A549 (cell line): ENCODE measurements at regions not wholly inside any gene's neighbourhood (a gene's known extent, or its start where the extent isn't known, plus 50 kb on each side); places are given as distances from the start of the nearest gene placed in this dataset.

Experiments used
- ATAC-seq, 2 experiments: fragments of 200-7000 bp in 1 of 2; fragments of >200 bp in 1 of 2; cut with Nextera tagmentation in 1 of 2; cut with Tn5 transposase in 1 of 2; 3 replicates each; pipeline versions ENCODE4 v1.8.0 to v1.9.1; 2018 to 2020; ENCODE audit warnings: mild to moderate bottlenecking in 1 of 2, moderate library complexity in 1 of 2
- CTCF ChIA-PET: fragments of 300-600 bp; sonication (Branson Sonifier 250); formaldehyde crosslinking; extraction: SDS; loops from one replicate; lab custom pipeline; 2021; ENCODE audit warnings: antibody characterized with exemption, inconsistent platforms; lab: Yijun Ruan, JAX
- POLR2A ChIA-PET: fragments of 350-600 bp; formaldehyde crosslinking; extraction: SDS; loops from one replicate; lab custom pipeline; 2021; ENCODE audit warnings: antibody characterized with exemption, inconsistent platforms; lab: Yijun Ruan, JAX
- DNase-seq, 2 experiments: peaks; one replicate each; pipeline versions ENCODE4 v3.0.0 to v3.0.0-alpha.2; 2011 to 2016; ENCODE audit warnings: low read depth in 1 of 2, low spot score in 1 of 2
- FAIRE-seq: peaks from 2 replicates; lab custom pipeline; 2011; peaks lifted over from hg19 to GRCh38; lab: Jason Lieb, UNC
- H3K27ac ChIP-seq, 2 experiments: fragments of >200 bp; sonication (Bioruptor Twin); formaldehyde crosslinking; 3 replicates each; pipeline ENCODE4 v1.5.1; 2016 to 2017
- H3K4me1 ChIP-seq: fragments of >200 bp; sonication (Bioruptor Twin); formaldehyde crosslinking; 3 replicates; pipeline ENCODE4 v1.6.1; 2016
- H3K4me2 ChIP-seq: fragments of >200 bp; sonication (Bioruptor Twin); formaldehyde crosslinking; 3 replicates; pipeline ENCODE4 v1.6.1; 2016
- H3K4me3 ChIP-seq: fragments of >200 bp; sonication (Bioruptor Twin); formaldehyde crosslinking; 3 replicates; pipeline ENCODE4 v1.5.1; 2016
- H3K9me3 ChIP-seq: fragments of >200 bp; sonication (Bioruptor Twin); formaldehyde crosslinking; 3 replicates; pipeline ENCODE4 v1.6.1; 2016
- CBX2 ChIP-seq: fragments of 200-600 bp; sonication (generic); IDR thresholded peaks from 2 replicates; pipeline ENCODE4 v1.6.1; 2016; ENCODE audit warnings: low read depth, mild to moderate bottlenecking, borderline replicate concordance
- CBX8 ChIP-seq: fragments of 200-600 bp; sonication (generic); IDR thresholded peaks from 2 replicates; pipeline ENCODE4 v1.6.1; 2016
- ESRRA ChIP-seq: fragments of 150-350 bp; IDR thresholded peaks from 2 replicates; pipeline ENCODE4 v1.6.1; 2014; ENCODE audit warnings: mild to moderate bottlenecking, low read length, borderline replicate concordance
- FOSL2 ChIP-seq, 2 experiments: fragments of 450-650 bp in 1 of 2; fragments of >200 bp in 1 of 2; sonication (Bioruptor Twin) in 1 of 2; formaldehyde crosslinking; IDR thresholded peaks; 2 replicates each; pipeline versions ENCODE4 v1.5.0 to v1.6.1; 2016 to 2020; ENCODE audit warnings: mild to moderate bottlenecking in 1 of 2, moderate library complexity in 1 of 2
- FOXS1 ChIP-seq: fragments of 250-450 bp; sonication (Bioruptor Pico); IDR thresholded peaks from 2 replicates; pipeline ENCODE4 v1.5.0; 2020; ENCODE audit warnings: mild to moderate bottlenecking, moderate library complexity
- GATA3 ChIP-seq: IDR thresholded peaks from 2 replicates; pipeline ENCODE4 v1.6.1; 2012; ENCODE audit warnings: borderline replicate concordance
- HDAC2 ChIP-seq: fragments of 200-600 bp; sonication (generic); IDR thresholded peaks from 2 replicates; pipeline ENCODE4 v1.6.1; 2016
- HEYL ChIP-seq: fragments of 250-450 bp; sonication (Bioruptor Pico); IDR thresholded peaks from 2 replicates; pipeline ENCODE4 v1.8.0; 2021; ENCODE audit warnings: mild to moderate bottlenecking, moderate library complexity
- JUNB ChIP-seq: fragments of >200 bp; sonication (Bioruptor Twin); formaldehyde crosslinking; IDR thresholded peaks from 2 replicates; pipeline ENCODE4 v1.6.1; 2016
- KDM5A ChIP-seq: fragments of 200-600 bp; sonication (generic); IDR thresholded peaks from 2 replicates; pipeline ENCODE4 v1.6.1; 2016; ENCODE audit warnings: antibody characterized with exemption, mild to moderate bottlenecking
- NFE2L2 ChIP-seq: fragments of 150-350 bp; conservative IDR thresholded peaks from 2 replicates; pipeline ENCODE4 v1.6.1; 2014; ENCODE audit warnings: low read length
- NPAS2 ChIP-seq: fragments of 250-450 bp; sonication (Bioruptor Pico); IDR thresholded peaks from 2 replicates; pipeline ENCODE4 v1.8.0; 2022; ENCODE audit warnings: mild to moderate bottlenecking, moderate library complexity, borderline replicate concordance
- PHF8 ChIP-seq: fragments of 200-600 bp; sonication (generic); IDR thresholded peaks from 2 replicates; pipeline ENCODE4 v1.6.1; 2016; ENCODE audit warnings: low read depth, mild to moderate bottlenecking, antibody characterized with exemption, moderate library complexity, borderline replicate concordance
- POLR2A ChIP-seq: IDR thresholded peaks from 2 replicates; pipeline ENCODE4 v1.6.1; 2012; ENCODE audit warnings: mild to moderate bottlenecking, low read length
- POLR2AphosphoS2 ChIP-seq: conservative IDR thresholded peaks from 2 replicates; pipeline ENCODE4 v1.6.1; 2012; ENCODE audit warnings: low read length, improper control_type of control experiment, inconsistent platforms
- RAD21 ChIP-seq, 2 experiments: fragments of >200 bp in 1 of 2; sonication (Bioruptor Twin) in 1 of 2; formaldehyde crosslinking in 1 of 2; IDR thresholded peaks in 1 of 2; conservative IDR thresholded peaks in 1 of 2; 2 replicates in 1 of 2; 3 replicates in 1 of 2; pipeline ENCODE4 v1.6.1; 2012 to 2018; ENCODE audit warnings: inconsistent platforms in 1 of 2
- RCOR1 ChIP-seq: fragments of 150-350 bp; IDR thresholded peaks from 2 replicates; pipeline ENCODE4 v1.6.1; 2014; ENCODE audit warnings: antibody characterized with exemption, low read length, low read depth
- RNF2 ChIP-seq: fragments of 200-600 bp; sonication (generic); IDR thresholded peaks from 2 replicates; pipeline ENCODE4 v1.6.1; 2016; ENCODE audit warnings: low read depth, mild to moderate bottlenecking, antibody characterized with exemption, moderate library complexity, borderline replicate concordance
- TFCP2L1 ChIP-seq: fragments of 250-450 bp; sonication (Bioruptor Pico); IDR thresholded peaks from 2 replicates; pipeline ENCODE4 v1.5.0; 2021; ENCODE audit warnings: mild to moderate bottlenecking
- WGBS: methylation state at CpG from one replicate; pipeline ENCODE4 v1.1.6; 2017; ENCODE audit errors: missing lambda C conversion rate; 5-methylcytosine and 5-hydroxymethylcytosine counted together
- TF ChIP-seq, protein P1 (sequence below): fragments of >200 bp; sonication (Bioruptor Twin); formaldehyde crosslinking; IDR thresholded peaks from 2 replicates; pipeline ENCODE4 v1.6.1; 2016
- TF ChIP-seq, protein P2 (sequence below): fragments of >200 bp; sonication (Bioruptor Twin); formaldehyde crosslinking; IDR thresholded peaks from 3 replicates; pipeline ENCODE4 v1.5.1; 2016
- TF ChIP-seq, protein P3 (sequence below): fragments of 250-450 bp; sonication (Bioruptor Pico); IDR thresholded peaks from 2 replicates; pipeline ENCODE4 v1.5.0; 2020; ENCODE audit warnings: low read depth, mild to moderate bottlenecking, moderate library complexity
- TF ChIP-seq, protein P4 (sequence below): fragments of 150-350 bp; IDR thresholded peaks from 2 replicates; pipeline ENCODE4 v1.6.1; 2014; ENCODE audit warnings: low read depth, mild to moderate bottlenecking, low read length
- TF ChIP-seq, protein P5 (sequence below): fragments of 250-450 bp; sonication (Bioruptor Pico); IDR thresholded peaks from 2 replicates; pipeline ENCODE4 v1.5.0; 2021; ENCODE audit warnings: mild to moderate bottlenecking, moderate library complexity, borderline replicate concordance
- TF ChIP-seq, protein P6 (sequence below): IDR thresholded peaks from 2 replicates; pipeline ENCODE4 v1.6.1; 2012
- TF ChIP-seq, protein P7 (sequence below): IDR thresholded peaks from 2 replicates; pipeline ENCODE4 v1.6.1; 2012

DNA sequence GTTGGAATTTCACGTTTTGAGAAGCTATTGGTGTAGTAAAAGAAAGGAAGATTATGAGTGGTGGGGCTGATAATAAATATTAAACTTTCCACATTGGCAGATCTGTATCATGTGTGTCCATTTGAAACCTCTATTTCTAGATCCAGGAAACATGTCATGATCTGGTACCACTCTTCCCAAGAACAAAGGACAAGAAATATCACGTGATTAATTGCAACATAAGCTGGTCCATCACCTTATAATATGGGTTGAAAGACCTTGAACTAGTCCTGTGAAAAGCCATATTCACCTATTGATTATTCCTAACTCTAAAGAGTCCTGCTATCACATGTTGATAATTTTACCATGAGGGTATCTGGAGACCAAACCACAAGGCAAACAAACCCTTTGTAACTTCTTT lies 335.3 kb upstream of the SMIM21 start:
- 3% methylated on average over 2 of the region's 2 CpGs for WGBS

DNA sequence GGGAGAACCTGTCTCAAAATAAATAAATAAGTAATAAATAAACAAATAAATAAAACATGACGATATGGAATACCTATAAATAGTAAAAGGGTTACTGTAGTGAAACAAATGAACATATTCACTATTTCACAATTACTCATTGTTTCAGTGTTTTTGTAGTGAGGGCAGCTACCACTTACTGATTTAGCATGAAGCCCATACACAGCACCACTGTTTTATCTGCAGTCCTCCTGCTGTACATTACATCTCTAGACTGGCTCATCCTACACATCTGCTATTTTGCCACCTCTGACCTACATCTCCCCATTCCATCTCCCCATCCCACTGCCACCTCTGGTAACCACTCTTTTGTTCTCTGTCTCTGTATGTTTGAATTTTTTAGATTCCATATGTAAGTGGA lies 332.7 kb upstream of the SMIM21 start:
- ATAC-seq (no peak), FAIRE-seq (no peak), DNase-seq (no peak)
- POLR2A ChIA-PET, result no interaction called here
- TF ChIP-seq PHF8, result no peak
- no peak for TF ChIP-seq CBX2
- TF ChIP-seq NFE2L2, result no peak
- no peak for TF ChIP-seq POLR2AphosphoS2
- no peak for TF ChIP-seq POLR2A
- no peak for TF ChIP-seq GATA3
- TF ChIP-seq, protein P1, sequence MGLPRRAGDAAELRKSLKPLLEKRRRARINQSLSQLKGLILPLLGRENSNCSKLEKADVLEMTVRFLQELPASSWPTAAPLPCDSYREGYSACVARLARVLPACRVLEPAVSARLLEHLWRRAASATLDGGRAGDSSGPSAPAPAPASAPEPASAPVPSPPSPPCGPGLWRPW, result no peak
- TF ChIP-seq, protein P2, sequence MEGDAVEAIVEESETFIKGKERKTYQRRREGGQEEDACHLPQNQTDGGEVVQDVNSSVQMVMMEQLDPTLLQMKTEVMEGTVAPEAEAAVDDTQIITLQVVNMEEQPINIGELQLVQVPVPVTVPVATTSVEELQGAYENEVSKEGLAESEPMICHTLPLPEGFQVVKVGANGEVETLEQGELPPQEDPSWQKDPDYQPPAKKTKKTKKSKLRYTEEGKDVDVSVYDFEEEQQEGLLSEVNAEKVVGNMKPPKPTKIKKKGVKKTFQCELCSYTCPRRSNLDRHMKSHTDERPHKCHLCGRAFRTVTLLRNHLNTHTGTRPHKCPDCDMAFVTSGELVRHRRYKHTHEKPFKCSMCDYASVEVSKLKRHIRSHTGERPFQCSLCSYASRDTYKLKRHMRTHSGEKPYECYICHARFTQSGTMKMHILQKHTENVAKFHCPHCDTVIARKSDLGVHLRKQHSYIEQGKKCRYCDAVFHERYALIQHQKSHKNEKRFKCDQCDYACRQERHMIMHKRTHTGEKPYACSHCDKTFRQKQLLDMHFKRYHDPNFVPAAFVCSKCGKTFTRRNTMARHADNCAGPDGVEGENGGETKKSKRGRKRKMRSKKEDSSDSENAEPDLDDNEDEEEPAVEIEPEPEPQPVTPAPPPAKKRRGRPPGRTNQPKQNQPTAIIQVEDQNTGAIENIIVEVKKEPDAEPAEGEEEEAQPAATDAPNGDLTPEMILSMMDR, result no peak
- TF ChIP-seq, protein P3, sequence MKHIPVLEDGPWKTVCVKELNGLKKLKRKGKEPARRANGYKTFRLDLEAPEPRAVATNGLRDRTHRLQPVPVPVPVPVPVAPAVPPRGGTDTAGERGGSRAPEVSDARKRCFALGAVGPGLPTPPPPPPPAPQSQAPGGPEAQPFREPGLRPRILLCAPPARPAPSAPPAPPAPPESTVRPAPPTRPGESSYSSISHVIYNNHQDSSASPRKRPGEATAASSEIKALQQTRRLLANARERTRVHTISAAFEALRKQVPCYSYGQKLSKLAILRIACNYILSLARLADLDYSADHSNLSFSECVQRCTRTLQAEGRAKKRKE (CRISPR knock-in tag), result no peak
- no peak for TF ChIP-seq RAD21 (conservative IDR thresholded peaks at IDR 0.05 in 1 of 2, IDR thresholded peaks at IDR 0.05 in 1 of 2)
- TF ChIP-seq RNF2, result no peak
- no peak for TF ChIP-seq RCOR1
- no peak for TF ChIP-seq FOSL2 (IDR thresholded peaks at IDR 0.05)
- no peak for TF ChIP-seq FOSL2 (CRISPR knock-in tag; IDR thresholded peaks at IDR 0.05)
- TF ChIP-seq, protein P4, sequence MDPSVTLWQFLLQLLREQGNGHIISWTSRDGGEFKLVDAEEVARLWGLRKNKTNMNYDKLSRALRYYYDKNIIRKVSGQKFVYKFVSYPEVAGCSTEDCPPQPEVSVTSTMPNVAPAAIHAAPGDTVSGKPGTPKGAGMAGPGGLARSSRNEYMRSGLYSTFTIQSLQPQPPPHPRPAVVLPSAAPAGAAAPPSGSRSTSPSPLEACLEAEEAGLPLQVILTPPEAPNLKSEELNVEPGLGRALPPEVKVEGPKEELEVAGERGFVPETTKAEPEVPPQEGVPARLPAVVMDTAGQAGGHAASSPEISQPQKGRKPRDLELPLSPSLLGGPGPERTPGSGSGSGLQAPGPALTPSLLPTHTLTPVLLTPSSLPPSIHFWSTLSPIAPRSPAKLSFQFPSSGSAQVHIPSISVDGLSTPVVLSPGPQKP, result no peak
- no peak for TF ChIP-seq HDAC2
- no peak for TF ChIP-seq ESRRA
- no peak for TF ChIP-seq HEYL
- TF ChIP-seq FOXS1 (CRISPR knock-in tag), result no peak
- TF ChIP-seq KDM5A, result no peak
- CTCF ChIA-PET, result no interaction called here
- WGBS, result 0% methylated on average over 1 of the region's 1 CpG
- Histone ChIP-seq H3K4me2 (no peak overlapping the region), H3K9me3 (no peaks in the 10 kb centered on the region), H3K4me1 (no peaks in the 10 kb centered on the region), H3K27ac (no peak overlapping the region), H3K4me3 (no peak overlapping the region)

More for the DNA sequence above, 335.3 kb upstream of the SMIM21 start:
- ATAC-seq (no peak), FAIRE-seq (no peak), DNase-seq (no peak)
- Histone ChIP-seq H3K4me1 (no peaks in the 10 kb centered on the region), H3K27ac (no peak overlapping the region), H3K9me3 (no peaks in the 10 kb centered on the region), H3K4me3 (no peak overlapping the region), H3K4me2 (no peak overlapping the region)
- no peak for TF ChIP-seq TFCP2L1 (CRISPR knock-in tag)
- POLR2A ChIA-PET, result no interaction called here
- CTCF ChIA-PET, result no interaction called here

DNA sequence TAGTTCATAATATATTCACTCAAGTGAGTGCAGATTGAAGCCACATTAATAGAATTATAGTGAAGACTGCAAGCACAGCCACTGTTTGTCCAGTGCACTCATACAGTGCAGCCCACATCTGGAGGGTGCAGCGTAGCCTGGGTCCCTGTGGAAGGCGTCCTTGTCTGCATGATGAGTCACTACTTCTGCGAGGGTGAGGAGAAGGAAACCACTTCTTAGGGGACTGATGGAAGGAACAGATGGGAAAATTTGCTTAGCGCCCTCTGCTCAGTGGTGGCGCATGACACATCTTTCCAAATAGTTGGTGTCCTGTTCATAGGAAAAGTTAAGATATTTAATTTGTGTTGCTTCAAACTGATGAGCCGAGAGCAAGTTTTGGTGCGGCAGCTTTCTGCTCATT lies 330.4 kb upstream of the SMIM21 start:
- Histone ChIP-seq H3K9me3 (no peaks in the 10 kb centered on the region), H3K4me2 (no peak overlapping the region), H3K4me3 (no peak overlapping the region), H3K27ac (no peak overlapping the region), H3K4me1 (no peaks in the 10 kb centered on the region)
- ChIA-PET POLR2A (no interaction called here), CTCF (no interaction called here)
- FAIRE-seq, result no peak
- 53% methylated on average over 5 of the region's 7 CpGs for WGBS
- TF ChIP-seq, protein P5, sequence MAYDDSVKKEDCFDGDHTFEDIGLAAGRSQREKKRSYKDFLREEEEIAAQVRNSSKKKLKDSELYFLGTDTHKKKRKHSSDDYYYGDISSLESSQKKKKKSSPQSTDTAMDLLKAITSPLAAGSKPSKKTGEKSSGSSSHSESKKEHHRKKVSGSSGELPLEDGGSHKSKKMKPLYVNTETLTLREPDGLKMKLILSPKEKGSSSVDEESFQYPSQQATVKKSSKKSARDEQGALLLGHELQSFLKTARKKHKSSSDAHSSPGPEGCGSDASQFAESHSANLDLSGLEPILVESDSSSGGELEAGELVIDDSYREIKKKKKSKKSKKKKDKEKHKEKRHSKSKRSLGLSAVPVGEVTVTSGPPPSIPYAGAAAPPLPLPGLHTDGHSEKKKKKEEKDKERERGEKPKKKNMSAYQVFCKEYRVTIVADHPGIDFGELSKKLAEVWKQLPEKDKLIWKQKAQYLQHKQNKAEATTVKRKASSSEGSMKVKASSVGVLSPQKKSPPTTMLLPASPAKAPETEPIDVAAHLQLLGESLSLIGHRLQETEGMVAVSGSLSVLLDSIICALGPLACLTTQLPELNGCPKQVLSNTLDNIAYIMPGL (CRISPR knock-in tag), result no peak
- no peak for TF ChIP-seq CBX8
- TF ChIP-seq, protein P6, sequence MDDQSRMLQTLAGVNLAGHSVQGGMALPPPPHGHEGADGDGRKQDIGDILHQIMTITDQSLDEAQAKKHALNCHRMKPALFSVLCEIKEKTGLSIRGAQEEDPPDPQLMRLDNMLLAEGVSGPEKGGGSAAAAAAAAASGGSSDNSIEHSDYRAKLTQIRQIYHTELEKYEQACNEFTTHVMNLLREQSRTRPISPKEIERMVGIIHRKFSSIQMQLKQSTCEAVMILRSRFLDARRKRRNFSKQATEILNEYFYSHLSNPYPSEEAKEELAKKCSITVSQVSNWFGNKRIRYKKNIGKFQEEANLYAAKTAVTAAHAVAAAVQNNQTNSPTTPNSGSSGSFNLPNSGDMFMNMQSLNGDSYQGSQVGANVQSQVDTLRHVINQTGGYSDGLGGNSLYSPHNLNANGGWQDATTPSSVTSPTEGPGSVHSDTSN, result no peak
- no peak for TF ChIP-seq RAD21 (conservative IDR thresholded peaks at IDR 0.05 in 1 of 2, IDR thresholded peaks at IDR 0.05 in 1 of 2)
- TF ChIP-seq, protein P7, sequence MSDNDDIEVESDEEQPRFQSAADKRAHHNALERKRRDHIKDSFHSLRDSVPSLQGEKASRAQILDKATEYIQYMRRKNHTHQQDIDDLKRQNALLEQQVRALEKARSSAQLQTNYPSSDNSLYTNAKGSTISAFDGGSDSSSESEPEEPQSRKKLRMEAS, result no peak
- TF ChIP-seq TFCP2L1 (CRISPR knock-in tag), result no peak
- no peak for TF ChIP-seq JUNB
- no peak for TF ChIP-seq NPAS2 (CRISPR knock-in tag)
- no peak for ATAC-seq
- no peak for DNase-seq
